ENCODE measurements at regions not wholly inside any gene's neighbourhood (a gene's known extent, or its start where the extent isn't known, plus 50 kb on each side); places are given as distances from the start of the nearest gene placed in this dataset.

DNA sequence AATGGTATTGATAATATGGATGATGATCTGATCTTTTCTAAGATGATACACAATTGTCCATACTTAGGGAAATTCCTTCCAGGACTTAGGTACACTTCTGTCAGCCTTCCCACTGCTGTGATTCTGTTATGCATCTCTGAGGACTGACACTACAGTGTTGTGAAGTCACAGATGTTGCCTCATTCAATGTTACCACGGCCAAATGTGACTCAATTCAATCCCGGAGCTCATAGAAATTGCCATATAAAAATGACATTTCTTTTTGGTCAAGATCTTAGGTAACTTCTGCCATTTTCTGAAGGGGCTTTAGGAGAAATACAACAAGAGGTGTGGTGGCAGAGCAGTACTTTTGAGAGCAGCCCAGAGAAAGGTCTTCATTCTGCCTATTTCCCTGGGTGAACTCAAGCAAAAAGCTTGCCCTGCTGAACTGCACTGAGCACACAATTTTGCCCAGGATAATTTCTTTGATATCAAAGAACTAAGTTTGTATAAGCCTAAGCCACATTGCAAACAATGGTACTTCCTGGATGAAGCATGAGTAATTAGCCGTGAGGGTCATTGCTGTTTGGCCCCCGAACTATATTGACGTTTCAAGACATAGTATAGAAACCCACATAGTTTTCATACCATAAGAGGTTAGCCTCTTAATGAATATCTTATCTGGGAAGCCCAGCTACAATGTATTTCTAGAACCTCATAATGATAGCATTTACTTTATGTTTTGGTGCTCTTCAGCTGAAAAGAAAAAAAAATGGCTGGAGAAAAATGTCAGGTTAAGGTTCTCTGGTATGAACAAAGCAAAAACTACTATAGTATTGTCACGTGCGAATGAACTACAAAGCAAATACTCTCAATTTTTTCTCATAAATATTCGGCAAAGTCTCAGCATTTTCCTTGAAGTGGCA, 437.4 kb downstream of the MEIS1 start:
- no peaks in the 10 kb centered on the region for H3K4me1 ChIP-seq (ENCODE audit: insufficient read depth, low read length)
- no peak overlapping the region for H3K4me2 ChIP-seq (ENCODE audit: insufficient read depth, insufficient read length, low read length)
- H4K20me1 ChIP-seq (ENCODE audit: control insufficient read depth, insufficient read depth, insufficient read length): no peaks in the 10 kb centered on the region

More for the DNA sequence above, 437.4 kb downstream of the MEIS1 start:
- H3K18ac ChIP-seq (ENCODE audit: insufficient read length, low read depth, low read length): no peak overlapping the region
- no peak overlapping the region for H2AK5ac ChIP-seq (ENCODE audit: insufficient read length, low read length)
- no peaks in the 10 kb centered on the region for H3K36me3 Mint-ChIP-seq (ENCODE audit: insufficient read depth in 1 of 3, low read depth in 3 of 3)
- H3T11ph ChIP-seq (ENCODE audit: low read length): no peak overlapping the region
- H2BK120ac ChIP-seq (ENCODE audit: low read depth, low read length, poor library complexity, severe bottlenecking): no peak overlapping the region
- H3K9ac ChIP-seq (ENCODE audit: extremely low read depth, insufficient read length, low read length): no peak overlapping the region
- TF ChIP-seq, protein P1, sequence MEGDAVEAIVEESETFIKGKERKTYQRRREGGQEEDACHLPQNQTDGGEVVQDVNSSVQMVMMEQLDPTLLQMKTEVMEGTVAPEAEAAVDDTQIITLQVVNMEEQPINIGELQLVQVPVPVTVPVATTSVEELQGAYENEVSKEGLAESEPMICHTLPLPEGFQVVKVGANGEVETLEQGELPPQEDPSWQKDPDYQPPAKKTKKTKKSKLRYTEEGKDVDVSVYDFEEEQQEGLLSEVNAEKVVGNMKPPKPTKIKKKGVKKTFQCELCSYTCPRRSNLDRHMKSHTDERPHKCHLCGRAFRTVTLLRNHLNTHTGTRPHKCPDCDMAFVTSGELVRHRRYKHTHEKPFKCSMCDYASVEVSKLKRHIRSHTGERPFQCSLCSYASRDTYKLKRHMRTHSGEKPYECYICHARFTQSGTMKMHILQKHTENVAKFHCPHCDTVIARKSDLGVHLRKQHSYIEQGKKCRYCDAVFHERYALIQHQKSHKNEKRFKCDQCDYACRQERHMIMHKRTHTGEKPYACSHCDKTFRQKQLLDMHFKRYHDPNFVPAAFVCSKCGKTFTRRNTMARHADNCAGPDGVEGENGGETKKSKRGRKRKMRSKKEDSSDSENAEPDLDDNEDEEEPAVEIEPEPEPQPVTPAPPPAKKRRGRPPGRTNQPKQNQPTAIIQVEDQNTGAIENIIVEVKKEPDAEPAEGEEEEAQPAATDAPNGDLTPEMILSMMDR (conservative IDR thresholded peaks at IDR 0.05): no peak
- no peaks in the 10 kb centered on the region for H3K9me3 Mint-ChIP-seq
- H3K79me1 ChIP-seq (ENCODE audit: insufficient read depth, low read depth, low read length, poor library complexity, severe bottlenecking): no peaks in the 10 kb centered on the region
- no peak overlapping the region for H3K4ac ChIP-seq (ENCODE audit: low read depth, low read length)
- H2BK20ac ChIP-seq (ENCODE audit: low read depth, low read length, poor library complexity, severe bottlenecking): no peak overlapping the region
- H3K14ac ChIP-seq (ENCODE audit: insufficient read depth, low read length): no peak overlapping the region
- no peak overlapping the region for H2BK15ac ChIP-seq (ENCODE audit: low read depth, low read length)
- no peak overlapping the region for H3K4me3 Mint-ChIP-seq
- H4K8ac ChIP-seq (replicated peaks; ENCODE audit: insufficient read length, low read depth, low read length): no peak overlapping the region
- H3K27me3 Mint-ChIP-seq (ENCODE audit: low read depth): peaks cover 8% of the 10 kb centered on the region
- no peak overlapping the region for H4K91ac ChIP-seq (ENCODE audit: insufficient read length, low read depth, low read length)
- WGBS (ENCODE audit: extremely low coverage, insufficient read length, low lambda C conversion rate): no CpG with 5 or more reads among the region's 8 CpGs
- no peak overlapping the region for H4K5ac ChIP-seq (ENCODE audit: insufficient read length, low read depth, low read length)
- H3K23ac ChIP-seq (ENCODE audit: insufficient read length, low read depth, low read length): no peak overlapping the region
- no peak overlapping the region for H2BK5ac ChIP-seq (ENCODE audit: insufficient read length, low read length)
- no peak overlapping the region for H2BK12ac ChIP-seq (ENCODE audit: insufficient read length, low read depth, low read length)
- H2AFZ ChIP-seq (ENCODE audit: low read length): no peak overlapping the region
- no peaks in the 10 kb centered on the region for H3K27me3 ChIP-seq (ENCODE audit: insufficient read depth, low read length)
- no peaks in the 10 kb centered on the region for H3K4me1 Mint-ChIP-seq
- H3K23me2 ChIP-seq (ENCODE audit: insufficient read length, low read depth, low read length, poor library complexity, severe bottlenecking): no peaks in the 10 kb centered on the region
- no peak overlapping the region for H3K27ac ChIP-seq (ENCODE audit: insufficient read length, low read depth, low read length)
- H3K79me2 ChIP-seq (ENCODE audit: insufficient read depth, low read length): no peaks in the 10 kb centered on the region
- H3K9me3 ChIP-seq (ENCODE audit: control insufficient read depth, low read depth, low read length): no peaks in the 10 kb centered on the region
- no peak overlapping the region for H3K56ac ChIP-seq (ENCODE audit: insufficient read length, low read depth, low read length)
- DNase-seq: no peak
- H3K27ac Mint-ChIP-seq: no peak overlapping the region

Measured in H9 (cell line).